CD14-positive monocyte (primary cell): ENCODE measurements at regions not wholly inside any gene's neighbourhood (a gene's known extent, or its start where the extent isn't known, plus 50 kb on each side); places are given as distances from the start of the nearest gene placed in this dataset.

ENCODE experiments used
- DNase-seq, 3 donors: peaks; one replicate each; pipeline ENCODE4 v3.0.0-alpha.2; 2011 to 2022
- H2AFZ ChIP-seq: 2 replicates; pipeline ENCODE4 v1.6.0; 2012; ENCODE audit warnings: mild to moderate bottlenecking, low read depth, low read length, inconsistent platforms; ENCODE audit not compliant: insufficient read depth, poor library complexity, severe bottlenecking
- H3K27ac ChIP-seq, 2 donors: 1 replicate in 1 of 2; 2 replicates in 1 of 2; pipeline ENCODE4 v1.5.1; 2012 to 2013; ENCODE audit warnings: low read length in 2 of 2, control low read depth in 1 of 2, inconsistent platforms in 1 of 2, low read depth in 1 of 2, mild to moderate bottlenecking in 1 of 2
- H3K27me3 ChIP-seq, 2 donors: one replicate each; pipeline versions ENCODE4 v1.6.0 to v1.6.1; 2011 to 2013; ENCODE audit warnings: low read length in 2 of 2; ENCODE audit not compliant: control insufficient read depth in 2 of 2, insufficient read depth in 2 of 2
- H3K36me3 ChIP-seq, 2 donors: replicated peaks in 1 of 2; 1 replicate in 1 of 2; 2 replicates in 1 of 2; pipeline versions ENCODE4 v1.5.1 to v1.6.1; 2012 to 2013; ENCODE audit warnings: low read length in 2 of 2, control low read depth in 1 of 2, inconsistent platforms in 1 of 2, mild to moderate bottlenecking in 1 of 2; ENCODE audit not compliant: insufficient read depth in 2 of 2, control insufficient read depth in 1 of 2
- H3K4me1 ChIP-seq, 2 donors: 1 replicate in 1 of 2; 2 replicates in 1 of 2; pipeline versions ENCODE4 v1.5.1 to v1.6.1; 2012 to 2013; ENCODE audit warnings: low read length in 2 of 2, control low read depth in 1 of 2, inconsistent platforms in 1 of 2, mild to moderate bottlenecking in 1 of 2, moderate library complexity in 1 of 2; ENCODE audit not compliant: insufficient read depth in 2 of 2, control insufficient read depth in 1 of 2
- H3K4me2 ChIP-seq: replicated peaks from 2 replicates; pipeline ENCODE3; 2012; ENCODE audit warnings: low read length, moderate library complexity, mild to moderate bottlenecking; ENCODE audit not compliant: poor library complexity, severe bottlenecking; ENCODE audit errors: extremely low read depth
- H3K4me3 ChIP-seq, 3 experiments: fragments of 200-600 bp in 1 of 3; sonication (generic) in 1 of 3; replicated peaks in 1 of 3; 1 replicate in 2 of 3; 2 replicates in 1 of 3; pipeline ENCODE4 v1.5.1; 2011 to 2013; ENCODE audit warnings: low read length in 3 of 3, mild to moderate bottlenecking in 3 of 3, control low read depth in 2 of 3, low read depth in 2 of 3, inconsistent platforms in 1 of 3, moderate library complexity in 1 of 3
- H3K79me2 ChIP-seq: 2 replicates; pipeline ENCODE4 v1.6.0; 2012; ENCODE audit warnings: mild to moderate bottlenecking, control low read depth, inconsistent platforms, low read length, moderate library complexity; ENCODE audit not compliant: insufficient read depth
- H3K9ac ChIP-seq: 2 replicates; pipeline ENCODE4 v1.6.0; 2017; ENCODE audit warnings: low read length, mild to moderate bottlenecking; ENCODE audit not compliant: insufficient read depth, poor library complexity, severe bottlenecking
- H3K9me3 ChIP-seq, 2 donors: replicated peaks in 1 of 2; 1 replicate in 1 of 2; 2 replicates in 1 of 2; pipeline versions ENCODE4 v1.5.1 to v1.6.1; 2012 to 2013; ENCODE audit warnings: low read length in 2 of 2, control low read depth in 1 of 2; ENCODE audit not compliant: control insufficient read depth in 1 of 2, insufficient read depth in 1 of 2
- H4K20me1 ChIP-seq: 2 replicates; pipeline ENCODE4 v1.6.0; 2012; ENCODE audit warnings: mild to moderate bottlenecking, low read length, control low read depth, moderate library complexity; ENCODE audit not compliant: insufficient read depth
- H3K27ac Mint-ChIP-seq, 7 donors: one replicate each; pipeline ENCODE4 v1.8.0; 2020; ENCODE audit warnings: mild to moderate bottlenecking in 7 of 7, mixed read lengths in 7 of 7, moderate library complexity in 6 of 7, inconsistent platforms in 2 of 7
- H3K27me3 Mint-ChIP-seq, 3 donors: one replicate each; pipeline ENCODE4 v1.8.0; 2021 to 2022; ENCODE audit warnings: low read depth in 3 of 3, mild to moderate bottlenecking in 3 of 3, mixed read lengths in 3 of 3, moderate library complexity in 3 of 3, inconsistent platforms in 1 of 3
- H3K36me3 Mint-ChIP-seq, 2 donors: one replicate each; pipeline ENCODE4 v1.8.0; 2020; ENCODE audit warnings: mixed read lengths in 2 of 2, inconsistent platforms in 1 of 2, mild to moderate bottlenecking in 1 of 2
- H3K4me1 Mint-ChIP-seq: one replicate; pipeline ENCODE4 v1.8.0; 2020; ENCODE audit warnings: mild to moderate bottlenecking, mixed read lengths
- H3K4me3 Mint-ChIP-seq, 2 donors: one replicate each; pipeline ENCODE4 v1.8.0; 2020; ENCODE audit warnings: mild to moderate bottlenecking in 2 of 2, mixed read lengths in 2 of 2, moderate library complexity in 1 of 2
- H3K9me3 Mint-ChIP-seq, 7 donors: one replicate each; pipeline ENCODE4 v1.8.0; 2020 to 2022; ENCODE audit warnings: mixed read lengths in 7 of 7, mild to moderate bottlenecking in 6 of 7, moderate library complexity in 6 of 7, inconsistent platforms in 2 of 7
- CTCF ChIP-seq: fragments of 200-600 bp; IDR thresholded peaks from one replicate; pipeline ENCODE4 v1.8.0; 2022; ENCODE audit warnings: antibody characterized with exemption, mild to moderate bottlenecking
- WGBS: methylation state at CpG from one replicate; pipeline ENCODE4 v1.1.5; 2013; ENCODE audit warnings: missing lambda C conversion rate; ENCODE audit not compliant: insufficient coverage; 5-methylcytosine and 5-hydroxymethylcytosine counted together
- intact Hi-C, 2 donors: fragments of 100-400 bp; cut with micrococcal nuclease; formaldehyde crosslinking; loops; one replicate each; pipeline versions ENCODE4 v1.15.0 to v1.15.1; 2023

DNA sequence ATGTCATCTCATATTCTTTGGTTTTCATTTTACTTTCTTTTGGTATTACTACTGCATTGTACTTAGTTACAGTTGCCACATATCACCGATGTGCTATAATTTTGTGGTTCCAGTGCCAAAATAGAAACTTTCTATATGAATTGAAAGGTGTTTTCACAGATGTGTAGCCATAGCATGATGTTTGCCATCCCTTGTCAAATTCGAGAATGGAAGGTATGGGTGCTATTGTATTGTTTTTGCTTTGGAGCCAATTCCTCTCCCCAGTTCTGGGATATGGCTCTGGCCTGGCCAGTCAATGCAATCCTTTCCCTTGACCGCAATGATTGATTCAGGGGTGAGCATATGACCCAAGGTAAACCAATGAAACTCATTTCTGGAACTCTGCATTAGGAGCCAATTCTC is 86.2 kb upstream of the RPS6KA3 start:
- H2AFZ ChIP-seq: no peak overlapping the region
- no peak overlapping the region for H3K9ac ChIP-seq
- no peak overlapping the region for H3K4me2 ChIP-seq
- peaks cover 19% of the 10 kb centered on the region for H3K4me1 Mint-ChIP-seq
- H3K27me3 ChIP-seq: peaks cover 0 to 4% of the 10 kb centered on the region in 2 donors
- no peak overlapping the region for H3K27ac Mint-ChIP-seq
- no CpG with 5 or more reads among the region's 3 CpGs for WGBS
- H4K20me1 ChIP-seq: no peaks in the 10 kb centered on the region
- peaks cover 0 to 2% (median 0%) of the 10 kb centered on the region in 3 donors for H3K27me3 Mint-ChIP-seq
- H3K9me3 ChIP-seq: no peaks in the 10 kb centered on the region
- H3K36me3 Mint-ChIP-seq: no peaks in the 10 kb centered on the region
- H3K4me3 ChIP-seq: no peak overlapping the region
- H3K4me3 Mint-ChIP-seq: no peak overlapping the region
- H3K36me3 ChIP-seq: no peaks in the 10 kb centered on the region
- DNase-seq: no peak
- no peaks in the 10 kb centered on the region for H3K79me2 ChIP-seq
- intact Hi-C loops: no loop called here
- TF ChIP-seq CTCF: no peak
- peaks cover 15 to 18% of the 10 kb centered on the region in 2 donors for H3K4me1 ChIP-seq
- H3K9me3 Mint-ChIP-seq: peaks cover 0 to 2% (median 0%) of the 10 kb centered on the region in 7 donors
- no peak overlapping the region for H3K27ac ChIP-seq

DNA sequence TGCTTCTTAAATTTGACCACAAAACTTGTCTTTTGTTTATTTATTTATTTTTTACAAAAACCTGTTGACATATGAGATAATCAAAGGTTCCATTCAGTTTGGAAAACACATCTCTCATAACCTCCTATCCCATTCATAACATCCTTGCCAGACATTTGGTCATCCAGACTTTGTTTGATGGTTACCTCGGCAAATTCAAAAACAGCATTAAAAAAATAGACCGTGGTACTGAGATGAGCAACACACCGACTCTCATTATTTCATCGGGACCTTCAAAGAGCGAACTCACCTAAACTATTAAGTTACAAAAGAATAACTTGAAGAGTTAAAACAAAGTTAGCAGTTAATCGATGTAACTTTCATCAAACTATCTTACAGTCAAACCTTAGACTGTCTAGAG is 85.8 kb upstream of the RPS6KA3 start:
- Mint-ChIP-seq H3K9me3 (peaks cover 0 to 2% (median 0%) of the 10 kb centered on the region in 7 donors), H3K27ac (no peak overlapping the region), H3K4me3 (no peak overlapping the region), H3K27me3 (no peaks in the 10 kb centered on the region), H3K4me1 (peaks cover 19% of the 10 kb centered on the region), H3K36me3 (no peaks in the 10 kb centered on the region)
- Histone ChIP-seq H3K27me3 (peaks cover 0 to 6% of the 10 kb centered on the region in 2 donors), H3K79me2 (no peaks in the 10 kb centered on the region), H4K20me1 (no peaks in the 10 kb centered on the region), H2AFZ (no peak overlapping the region), H3K9me3 (no peaks in the 10 kb centered on the region), H3K4me2 (no peak overlapping the region), H3K27ac (no peak overlapping the region), H3K4me3 (no peak overlapping the region), H3K4me1 (peaks cover 15 to 18% of the 10 kb centered on the region in 2 donors), H3K9ac (no peak overlapping the region), H3K36me3 (no peaks in the 10 kb centered on the region)
- WGBS: no CpG with 5 or more reads among the region's 6 CpGs
- no peak for TF ChIP-seq CTCF
- intact Hi-C loops: no loop called here
- no peak for DNase-seq
